SK-N-SH (cell line): ENCODE measurements at regions not wholly inside any gene's neighbourhood (a gene's known extent, or its start where the extent isn't known, plus 50 kb on each side); places are given as distances from the start of the nearest gene placed in this dataset.

Source experiments
- CTCF ChIA-PET: fragments of 300-600, 350-600 bp; formaldehyde crosslinking; extraction: SDS; loops from one replicate; lab custom pipeline; 2021; lab: Yijun Ruan, JAX
- POLR2A ChIA-PET: fragments of 350-600 bp; sonication (Branson Sonifier 250); formaldehyde crosslinking; extraction: SDS; loops from one replicate; lab custom pipeline; 2020; ENCODE audit warnings: antibody characterized with exemption, inconsistent platforms; lab: Yijun Ruan, JAX
- DNase-seq: peaks from one replicate; pipeline ENCODE4 v3.0.0; 2012
- H2AFZ ChIP-seq: fragments of 200-600 bp; sonication (generic); 2 replicates; pipeline ENCODE4 v1.8.1; 2016; ENCODE audit warnings: antibody characterized with exemption, mild to moderate bottlenecking, low read depth
- H3F3A ChIP-seq: fragments of 200-600 bp; sonication (generic); replicated peaks from 2 replicates; pipeline ENCODE3; 2016; ENCODE audit warnings: antibody characterized with exemption, mild to moderate bottlenecking; ENCODE audit not compliant: insufficient read depth
- H3K27ac ChIP-seq, 2 experiments: fragments of 200-500 bp in 1 of 2; fragments of 200-600 bp in 1 of 2; sonication (Bioruptor generic) in 1 of 2; sonication (generic), shearing (Covaris generic) in 1 of 2; 2 replicates each; pipeline versions ENCODE4 v1.5.1 to v1.6.1; 2014 to 2016; ENCODE audit warnings: low read depth in 2 of 2, inconsistent platforms in 1 of 2, low read length in 1 of 2, mild to moderate bottlenecking in 1 of 2, mixed read lengths in 1 of 2
- H3K27me3 ChIP-seq: fragments of 200-600 bp; sonication (generic), shearing (Covaris generic); 2 replicates; pipeline ENCODE4 v1.6.1; 2016; ENCODE audit warnings: mixed run types; ENCODE audit not compliant: insufficient read depth
- H3K36me3 ChIP-seq, 2 experiments: fragments of 200-500 bp in 1 of 2; fragments of 200-600 bp in 1 of 2; sonication (Bioruptor generic) in 1 of 2; sonication (generic) in 1 of 2; replicated peaks in 1 of 2; 2 replicates each; pipeline versions ENCODE3 to v1.5.1; 2014 to 2016; ENCODE audit warnings: low read length in 1 of 2, mild to moderate bottlenecking in 1 of 2; ENCODE audit not compliant: insufficient read depth in 2 of 2, control insufficient read depth in 1 of 2
- H3K4me1 ChIP-seq, 2 experiments: fragments of 200-500 bp in 1 of 2; fragments of 200-600 bp in 1 of 2; sonication (Bioruptor generic) in 1 of 2; sonication (generic), shearing (Covaris generic) in 1 of 2; 2 replicates each; pipeline versions ENCODE4 v1.5.1 to v1.6.1; 2014 to 2016; ENCODE audit warnings: low read depth in 1 of 2, low read length in 1 of 2, mixed run types in 1 of 2; ENCODE audit not compliant: insufficient read depth in 2 of 2, control insufficient read depth in 1 of 2
- H3K4me2 ChIP-seq: fragments of 200-600 bp; sonication (generic), shearing (Covaris generic); 2 replicates; pipeline ENCODE4 v1.6.1; 2017; ENCODE audit warnings: mixed run types
- H3K4me3 ChIP-seq, 2 experiments: fragments of 200-500 bp in 1 of 2; fragments of 200-600 bp in 1 of 2; sonication (Bioruptor generic) in 1 of 2; sonication (generic), shearing (Covaris generic) in 1 of 2; 2 replicates each; pipeline versions ENCODE4 v1.5.1 to v1.8.1; 2014 to 2016; ENCODE audit warnings: low read depth in 2 of 2, inconsistent platforms in 1 of 2, low read length in 1 of 2, mild to moderate bottlenecking in 1 of 2, mixed read lengths in 1 of 2, moderate library complexity in 1 of 2
- H3K79me2 ChIP-seq: fragments of 200-600 bp; sonication (generic); 2 replicates; pipeline ENCODE4 v1.8.1; 2017; ENCODE audit warnings: mild to moderate bottlenecking; ENCODE audit not compliant: insufficient read depth
- H3K9ac ChIP-seq: fragments of 200-600 bp; sonication (generic); 2 replicates; pipeline ENCODE4 v1.6.1; 2017; ENCODE audit warnings: mixed run types
- H3K9me2 ChIP-seq: fragments of 200-600 bp; sonication (generic); 2 replicates; pipeline ENCODE4 v1.6.1; 2017; ENCODE audit warnings: mixed run types
- H3K9me3 ChIP-seq: fragments of 200-600 bp; sonication (generic); 2 replicates; pipeline ENCODE4 v1.6.1; 2017; ENCODE audit warnings: mixed run types, mild to moderate bottlenecking, moderate library complexity
- H4K20me1 ChIP-seq: fragments of 200-600 bp; sonication (generic); 2 replicates; pipeline ENCODE4 v1.6.1; 2017; ENCODE audit warnings: mild to moderate bottlenecking, mixed run types; ENCODE audit not compliant: insufficient read depth
- CHD2 ChIP-seq: fragments of 150-350 bp; IDR thresholded peaks from 2 replicates; pipeline ENCODE4 v1.6.1; 2018; ENCODE audit warnings: low read length; ENCODE audit not compliant: partially characterized antibody
- EZH2phosphoT487 ChIP-seq: fragments of 200-600 bp; sonication (generic); IDR thresholded peaks from 2 replicates; pipeline ENCODE4 v1.6.1; 2017; ENCODE audit warnings: low read depth, mixed run types, mild to moderate bottlenecking, antibody characterized with exemption, moderate library complexity, borderline replicate concordance
- FOSL2 ChIP-seq: IDR thresholded peaks from 2 replicates; pipeline ENCODE4 v1.4.0; 2012; ENCODE audit warnings: low read depth, mild to moderate bottlenecking, moderate library complexity, borderline replicate concordance
- IRF3 ChIP-seq: fragments of 150-350 bp; IDR thresholded peaks from 2 replicates; pipeline ENCODE4 v1.6.1; 2016; ENCODE audit warnings: mild to moderate bottlenecking, low read depth, low read length
- JUND ChIP-seq: IDR thresholded peaks from 2 replicates; pipeline ENCODE4 v1.4.0; 2012
- MXI1 ChIP-seq: IDR thresholded peaks from 2 replicates; pipeline ENCODE4 v1.6.1; 2012; ENCODE audit warnings: mild to moderate bottlenecking, low read depth, low read length, improper control_type of control experiment
- PBX3 ChIP-seq: IDR thresholded peaks from 2 replicates; pipeline ENCODE4; 2012
- POLR2AphosphoS5 ChIP-seq: IDR thresholded peaks from 2 replicates; pipeline ENCODE4 v1.6.1; 2012; ENCODE audit warnings: low read depth, low read length
- RAD21 ChIP-seq: IDR thresholded peaks from 2 replicates; pipeline ENCODE4 v1.6.1; 2012; ENCODE audit warnings: mild to moderate bottlenecking, low read length
- RCOR1 ChIP-seq: fragments of 150-350 bp; IDR thresholded peaks from 2 replicates; pipeline ENCODE4 v1.6.1; 2017; ENCODE audit warnings: antibody characterized with exemption, low read length
- SIN3A ChIP-seq: IDR thresholded peaks from 2 replicates; pipeline ENCODE4 v1.6.1; 2012; ENCODE audit warnings: low read depth, mild to moderate bottlenecking, low read length, moderate library complexity, borderline replicate concordance
- SMC3 ChIP-seq: IDR thresholded peaks from 2 replicates; pipeline ENCODE4 v1.6.1; 2012; ENCODE audit warnings: low read depth, low read length, improper control_type of control experiment
- TEAD4 ChIP-seq: IDR thresholded peaks from 2 replicates; pipeline ENCODE4 v1.4.0; 2012; ENCODE audit warnings: mild to moderate bottlenecking, borderline replicate concordance; ENCODE audit not compliant: insufficient read depth
- WGBS: methylation state at CpG from one replicate; pipeline ENCODE4 v1.1.6; 2017; ENCODE audit warnings: low lambda C conversion rate; 5-methylcytosine and 5-hydroxymethylcytosine counted together
- TF ChIP-seq, protein P1 (sequence below): IDR thresholded peaks from 2 replicates; pipeline ENCODE4 v1.4.0; 2012; ENCODE audit warnings: low read depth, borderline replicate concordance
- TF ChIP-seq, protein P2 (sequence below): fragments of 200-600 bp; sonication (generic); IDR thresholded peaks from 2 replicates; pipeline ENCODE4 v1.6.1; 2017; ENCODE audit warnings: antibody characterized with exemption, mild to moderate bottlenecking, moderate library complexity

DNA sequence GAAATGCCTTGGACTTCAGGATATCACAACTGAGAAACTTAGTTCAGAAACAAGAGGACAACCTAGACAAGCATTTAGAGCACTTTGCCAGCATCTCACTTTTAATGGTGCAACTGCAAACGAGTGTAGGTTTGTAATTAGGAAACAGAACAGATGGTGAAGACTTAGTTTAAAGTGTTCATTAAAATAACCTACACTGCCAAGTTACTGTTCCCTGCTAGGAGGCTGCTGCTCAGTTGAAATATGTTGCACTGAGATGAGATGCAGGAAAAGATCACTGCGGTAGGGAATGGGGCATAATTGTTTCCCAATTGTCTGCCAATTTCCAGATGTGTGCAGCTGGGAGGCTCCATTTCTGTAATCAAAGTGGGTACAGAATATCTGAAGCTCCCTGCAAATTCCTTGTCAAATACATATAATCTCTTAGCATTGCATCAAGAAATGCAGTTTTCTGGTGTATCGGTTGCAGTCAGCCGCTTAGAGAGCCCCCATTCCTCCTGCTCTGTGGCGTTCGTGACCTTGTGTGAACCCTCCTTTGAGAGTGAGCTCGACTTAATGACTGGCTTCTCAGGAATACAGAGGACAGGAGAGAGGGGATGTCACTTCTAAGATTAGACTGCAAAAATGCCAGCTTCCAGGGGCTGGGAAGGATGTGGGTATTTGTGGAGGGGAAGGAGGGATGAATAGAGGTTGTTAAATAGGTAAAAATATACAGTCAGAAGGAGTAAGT, 448.9 kb downstream of the MED10 start:
- Histone ChIP-seq H3K4me1 (peaks cover 0 to 15% of the 10 kb centered on the region in 2 experiments; a peak in 2 of 4 replicates), H3K79me2 (no peaks in the 10 kb centered on the region), H3K36me3 (no peaks in the 10 kb centered on the region), H3K4me3 (no peak overlapping the region), H3K9ac (no peak overlapping the region), H3K4me2 (no peak overlapping the region), H3K27ac (no peak overlapping the region), H3K27me3 (no peaks in the 10 kb centered on the region), H4K20me1 (no peaks in the 10 kb centered on the region), H3K9me3 (no peaks in the 10 kb centered on the region), H2AFZ (no peak overlapping the region), H3K9me2 (no peaks in the 10 kb centered on the region), H3F3A (no peaks in the 10 kb centered on the region)
- no peak for DNase-seq
- ChIA-PET POLR2A (no interaction called here), CTCF (interaction anchor here (1.6 kb wide), 1 partner anchor 9 kb away, joined by 4 read pairs; no protein-coding TSS in a partner anchor)
- TF ChIP-seq PBX3 = no peak
- no peak for TF ChIP-seq IRF3
- WGBS = 45% methylated on average over 7 of the region's 7 CpGs

DNA sequence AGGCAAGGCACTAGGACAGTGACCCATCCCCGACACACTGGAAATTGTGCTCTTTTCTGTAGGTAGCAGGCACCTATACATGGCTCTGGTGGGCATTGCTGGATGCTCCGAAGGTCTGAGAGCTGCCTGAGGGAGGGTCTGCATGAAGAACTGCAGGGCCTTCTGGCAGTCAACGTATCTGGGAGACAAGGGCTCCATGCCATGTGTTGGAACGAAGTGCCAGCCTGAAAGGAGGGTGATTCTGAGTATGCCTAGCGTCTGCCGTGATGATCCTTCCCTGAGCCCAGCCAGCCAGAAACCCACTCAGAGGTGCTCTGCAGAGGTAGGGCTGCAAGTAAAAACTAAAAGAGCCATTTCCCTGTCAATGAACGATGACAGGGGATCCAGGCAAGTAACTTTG, 453.2 kb downstream of the MED10 start:
- ChIA-PET POLR2A (no interaction called here), CTCF (interaction anchor here (1.2 kb wide), 1 partner anchor 428 kb away, joined by 3 read pairs; no protein-coding TSS in a partner anchor)
- Histone ChIP-seq H3K4me3 (no peak overlapping the region), H3K9ac (no peak overlapping the region), H3K9me3 (no peaks in the 10 kb centered on the region), H3K27me3 (no peaks in the 10 kb centered on the region), H3K4me1 (peaks cover 0 to 16% of the 10 kb centered on the region in 2 experiments; a peak in 2 of 4 replicates), H3F3A (no peaks in the 10 kb centered on the region), H4K20me1 (no peaks in the 10 kb centered on the region), H3K36me3 (no peaks in the 10 kb centered on the region), H2AFZ (no peak overlapping the region), H3K9me2 (no peaks in the 10 kb centered on the region), H3K4me2 (no peak overlapping the region), H3K79me2 (no peaks in the 10 kb centered on the region)
- WGBS = 38% methylated on average over 7 of the region's 7 CpGs
- TF ChIP-seq RCOR1 (no peak), SMC3 (no peak), IRF3 (no peak), RAD21 (no peak), FOSL2 (no peak), PBX3 (no peak), EZH2phosphoT487 (no peak), SIN3A (no peak), POLR2AphosphoS5 (no peak), JUND (no peak), CHD2 (no peak), TEAD4 (no peak), MXI1 (no peak)
- TF ChIP-seq, protein P1, sequence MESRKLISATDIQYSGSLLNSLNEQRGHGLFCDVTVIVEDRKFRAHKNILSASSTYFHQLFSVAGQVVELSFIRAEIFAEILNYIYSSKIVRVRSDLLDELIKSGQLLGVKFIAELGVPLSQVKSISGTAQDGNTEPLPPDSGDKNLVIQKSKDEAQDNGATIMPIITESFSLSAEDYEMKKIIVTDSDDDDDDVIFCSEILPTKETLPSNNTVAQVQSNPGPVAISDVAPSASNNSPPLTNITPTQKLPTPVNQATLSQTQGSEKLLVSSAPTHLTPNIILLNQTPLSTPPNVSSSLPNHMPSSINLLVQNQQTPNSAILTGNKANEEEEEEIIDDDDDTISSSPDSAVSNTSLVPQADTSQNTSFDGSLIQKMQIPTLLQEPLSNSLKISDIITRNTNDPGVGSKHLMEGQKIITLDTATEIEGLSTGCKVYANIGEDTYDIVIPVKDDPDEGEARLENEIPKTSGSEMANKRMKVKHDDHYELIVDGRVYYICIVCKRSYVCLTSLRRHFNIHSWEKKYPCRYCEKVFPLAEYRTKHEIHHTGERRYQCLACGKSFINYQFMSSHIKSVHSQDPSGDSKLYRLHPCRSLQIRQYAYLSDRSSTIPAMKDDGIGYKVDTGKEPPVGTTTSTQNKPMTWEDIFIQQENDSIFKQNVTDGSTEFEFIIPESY = no peak
- TF ChIP-seq, protein P2, sequence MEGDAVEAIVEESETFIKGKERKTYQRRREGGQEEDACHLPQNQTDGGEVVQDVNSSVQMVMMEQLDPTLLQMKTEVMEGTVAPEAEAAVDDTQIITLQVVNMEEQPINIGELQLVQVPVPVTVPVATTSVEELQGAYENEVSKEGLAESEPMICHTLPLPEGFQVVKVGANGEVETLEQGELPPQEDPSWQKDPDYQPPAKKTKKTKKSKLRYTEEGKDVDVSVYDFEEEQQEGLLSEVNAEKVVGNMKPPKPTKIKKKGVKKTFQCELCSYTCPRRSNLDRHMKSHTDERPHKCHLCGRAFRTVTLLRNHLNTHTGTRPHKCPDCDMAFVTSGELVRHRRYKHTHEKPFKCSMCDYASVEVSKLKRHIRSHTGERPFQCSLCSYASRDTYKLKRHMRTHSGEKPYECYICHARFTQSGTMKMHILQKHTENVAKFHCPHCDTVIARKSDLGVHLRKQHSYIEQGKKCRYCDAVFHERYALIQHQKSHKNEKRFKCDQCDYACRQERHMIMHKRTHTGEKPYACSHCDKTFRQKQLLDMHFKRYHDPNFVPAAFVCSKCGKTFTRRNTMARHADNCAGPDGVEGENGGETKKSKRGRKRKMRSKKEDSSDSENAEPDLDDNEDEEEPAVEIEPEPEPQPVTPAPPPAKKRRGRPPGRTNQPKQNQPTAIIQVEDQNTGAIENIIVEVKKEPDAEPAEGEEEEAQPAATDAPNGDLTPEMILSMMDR = no peak
- TF ChIP-seq, all 33 proteins: peak for 0
- no peak for DNase-seq
- no peak overlapping the region; a peak in 1 of 4 replicates for H3K27ac ChIP-seq
